ENCODE measurements at regions not wholly inside any gene's neighbourhood (a gene's known extent, or its start where the extent isn't known, plus 50 kb on each side); places are given as distances from the start of the nearest gene placed in this dataset.

- Histone ChIP-seq H2BK120ac (replicated peaks; ENCODE audit: low read depth, low read length) (no peak overlapping the region), H4K8ac (ENCODE audit: extremely low read depth, insufficient read depth, low read length) (no peak overlapping the region), H3K56ac (replicated peaks; ENCODE audit: insufficient read length, low read depth, low read length) (no peak overlapping the region), H3K36me3 (ENCODE audit: control insufficient read depth in 2 of 4, insufficient read depth in 4 of 4, low read length in 3 of 4) (no peaks in the 10 kb centered on the region), H2BK20ac (ENCODE audit: low read length) (no peak overlapping the region), H3K4ac (replicated peaks; ENCODE audit: insufficient read length, low read depth, low read length) (no peak overlapping the region), H2BK5ac (ENCODE audit: low read depth, low read length) (no peak overlapping the region), H4K5ac (ENCODE audit: insufficient read length, low read depth, low read length) (no peak overlapping the region), H2AK5ac (ENCODE audit: low read depth, low read length) (no peak overlapping the region), H2AFZ (ENCODE audit: low read length) (no peak overlapping the region), H3K4me2 (ENCODE audit: insufficient read depth in 1 of 2, low read depth in 2 of 2, low read length in 2 of 2) (no peak overlapping the region), H3K27me3 (replicated peaks in 1 of 4; ENCODE audit: control insufficient read depth in 3 of 4, extremely low read depth in 1 of 4, insufficient read depth in 3 of 4, low read length in 3 of 4) (no peaks in the 10 kb centered on the region), H3K4me1 (replicated peaks in 1 of 4; ENCODE audit: control insufficient read depth in 3 of 4, insufficient read depth in 4 of 4, low read length in 3 of 4) (no peaks in the 10 kb centered on the region), H3K18ac (ENCODE audit: extremely low read depth, low read length) (no peak overlapping the region), H3K9me3 (ENCODE audit: insufficient read depth in 2 of 2, low read depth in 1 of 2, low read length in 1 of 2) (no peaks in the 10 kb centered on the region), H3K23me2 (ENCODE audit: low read depth, low read length) (no peaks in the 10 kb centered on the region), H4K20me1 (replicated peaks in 1 of 2; ENCODE audit: control insufficient read depth in 1 of 2, insufficient read depth in 2 of 2, low read length in 2 of 2) (no peaks in the 10 kb centered on the region), H3K79me2 (ENCODE audit: control insufficient read depth in 1 of 2, insufficient read depth in 2 of 2, low read length in 2 of 2) (no peaks in the 10 kb centered on the region), H2BK12ac (ENCODE audit: low read depth, low read length) (no peak overlapping the region), H3K14ac (ENCODE audit: insufficient read length) (no peak overlapping the region), H3K27ac (ENCODE audit: low read depth, low read length) (no peak overlapping the region), H4K91ac (replicated peaks; ENCODE audit: insufficient read length, low read length) (no peak overlapping the region), H3K79me1 (ENCODE audit: low read depth, low read length) (no peaks in the 10 kb centered on the region), H2BK15ac (ENCODE audit: low read length) (no peak overlapping the region), H3K4me3 (ENCODE audit: extremely low read depth in 1 of 4, insufficient read depth in 2 of 4, low read depth in 3 of 4, low read length in 4 of 4) (no peak overlapping the region), H3K23ac (ENCODE audit: insufficient read length) (no peak overlapping the region), H3K9ac (replicated peaks in 1 of 4; ENCODE audit: extremely low read depth in 1 of 4, low read depth in 3 of 4, low read length in 3 of 4) (no peak overlapping the region)
- DNase-seq (ENCODE audit: low read depth in 1 of 2, low spot score in 2 of 2) (no peak), FAIRE-seq (no peak)
- 85% methylated on average over 3 of the region's 3 CpGs; no CpG with 5 or more reads in 1 of the 2 experiments for WGBS, 2 experiments (ENCODE audit: extremely low coverage in 1 of 2, insufficient coverage in 1 of 2, insufficient read length in 1 of 2, insufficient replicate concordance in 2 of 2, low coverage in 1 of 2, low lambda C conversion rate in 2 of 2, missing lambda C conversion rate in 1 of 2)
- POLR2A ChIA-PET (ENCODE audit: partially characterized antibody) = no interaction called here
- TF ChIP-seq, protein P1, sequence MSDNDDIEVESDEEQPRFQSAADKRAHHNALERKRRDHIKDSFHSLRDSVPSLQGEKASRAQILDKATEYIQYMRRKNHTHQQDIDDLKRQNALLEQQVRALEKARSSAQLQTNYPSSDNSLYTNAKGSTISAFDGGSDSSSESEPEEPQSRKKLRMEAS (IDR thresholded peaks at IDR 0.05) = no peak
- no peak for TF ChIP-seq SUZ12 (IDR thresholded peaks at IDR 0.05; ENCODE audit: low read length)
- TF ChIP-seq POLR2AphosphoS5 (IDR thresholded peaks at IDR 0.05; ENCODE audit: low read depth, low read length) = no peak
- TF ChIP-seq GABPA (IDR thresholded peaks at IDR 0.05; ENCODE audit: borderline replicate concordance, insufficient read depth, low read length) = no peak
- no peak for TF ChIP-seq HDAC2 (IDR thresholded peaks at IDR 0.05; ENCODE audit: borderline replicate concordance in 1 of 2, low read depth in 2 of 2, low read length in 2 of 2)
- no peak for TF ChIP-seq POU5F1 (IDR thresholded peaks at IDR 0.05; ENCODE audit: low read depth, low read length)
- TF ChIP-seq KDM5A (IDR thresholded peaks at IDR 0.05; ENCODE audit: low read length) = no peak
- TF ChIP-seq, protein P2, sequence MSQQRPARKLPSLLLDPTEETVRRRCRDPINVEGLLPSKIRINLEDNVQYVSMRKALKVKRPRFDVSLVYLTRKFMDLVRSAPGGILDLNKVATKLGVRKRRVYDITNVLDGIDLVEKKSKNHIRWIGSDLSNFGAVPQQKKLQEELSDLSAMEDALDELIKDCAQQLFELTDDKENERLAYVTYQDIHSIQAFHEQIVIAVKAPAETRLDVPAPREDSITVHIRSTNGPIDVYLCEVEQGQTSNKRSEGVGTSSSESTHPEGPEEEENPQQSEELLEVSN (IDR thresholded peaks at IDR 0.05) = no peak
- no peak for TF ChIP-seq EZH2 (IDR thresholded peaks at IDR 0.05; ENCODE audit: low read depth, low read length, severe bottlenecking)
- no peak for TF ChIP-seq SIX5 (IDR thresholded peaks at IDR 0.05; ENCODE audit: low read depth, low read length)
- TF ChIP-seq RFX5 (IDR thresholded peaks at IDR 0.05; ENCODE audit: borderline replicate concordance, low read depth, low read length) = no peak
- TF ChIP-seq RAD21 (IDR thresholded peaks at IDR 0.05 in 1 of 2, conservative IDR thresholded peaks at IDR 0.05 in 1 of 2; ENCODE audit: low read depth in 2 of 2, low read length in 2 of 2) = no peak
- CTCF ChIA-PET (ENCODE audit: partially characterized antibody) = interaction anchor here (0.8 to 1.7 kb wide), 2 partner anchors 14 to 287 kb away, joined by 3 to 5 read pairs; no protein-coding TSS in a partner anchor
These were observed 454.4 kb upstream of the ACTBL2 start for GRCh38 chr5:57937025-57937424.

All from H1 (cell line).